H9 (cell line): ENCODE measurements at regions not wholly inside any gene's neighbourhood (a gene's known extent, or its start where the extent isn't known, plus 50 kb on each side); places are given as distances from the start of the nearest gene placed in this dataset.

Source experiments
- DNase-seq: peaks from one replicate; pipeline ENCODE4 v3.0.0-alpha.2; 2017
- H2AFZ ChIP-seq: one replicate; pipeline ENCODE4 v1.6.1; 2013; ENCODE audit warnings: mild to moderate bottlenecking, low read length, control low read depth, moderate library complexity
- H2AK5ac ChIP-seq: 2 replicates; pipeline ENCODE4 v1.6.1; 2013; ENCODE audit warnings: low read length, control low read depth, mixed read lengths; ENCODE audit not compliant: insufficient read length
- H2BK120ac ChIP-seq: one replicate; pipeline ENCODE4 v1.6.1; 2013; ENCODE audit warnings: low read depth, mild to moderate bottlenecking, low read length, control low read depth, inconsistent platforms; ENCODE audit not compliant: poor library complexity, severe bottlenecking
- H2BK12ac ChIP-seq: 2 replicates; pipeline ENCODE4 v1.6.1; 2013; ENCODE audit warnings: low read length, control low read depth, mixed read lengths, low read depth; ENCODE audit not compliant: insufficient read length
- H2BK15ac ChIP-seq: 2 replicates; pipeline ENCODE4 v1.6.1; 2013; ENCODE audit warnings: low read depth, low read length, control low read depth
- H2BK20ac ChIP-seq: one replicate; pipeline ENCODE4 v1.6.1; 2013; ENCODE audit warnings: low read depth, mild to moderate bottlenecking, low read length, control low read depth, inconsistent platforms; ENCODE audit not compliant: poor library complexity, severe bottlenecking
- H2BK5ac ChIP-seq: 2 replicates; pipeline ENCODE4 v1.6.1; 2013; ENCODE audit warnings: low read length, control low read depth, mixed read lengths; ENCODE audit not compliant: insufficient read length
- H3K14ac ChIP-seq: 2 replicates; pipeline ENCODE4 v1.6.1; 2013; ENCODE audit warnings: low read length, control low read depth; ENCODE audit not compliant: insufficient read depth
- H3K18ac ChIP-seq: 2 replicates; pipeline ENCODE4 v1.6.1; 2013; ENCODE audit warnings: low read depth, mild to moderate bottlenecking, mixed read lengths, low read length, control low read depth; ENCODE audit not compliant: insufficient read length
- H3K23ac ChIP-seq: 2 replicates; pipeline ENCODE4 v1.6.1; 2013; ENCODE audit warnings: low read length, control low read depth, mixed read lengths, low read depth; ENCODE audit not compliant: insufficient read length
- H3K23me2 ChIP-seq: 2 replicates; pipeline ENCODE4 v1.6.1; 2013; ENCODE audit warnings: low read depth, mild to moderate bottlenecking, mixed read lengths, low read length, control low read depth; ENCODE audit not compliant: insufficient read length, poor library complexity, severe bottlenecking
- H3K27ac ChIP-seq: 2 replicates; pipeline ENCODE4 v1.5.1; 2013; ENCODE audit warnings: low read length, control low read depth, mixed read lengths, low read depth; ENCODE audit not compliant: insufficient read length
- H3K27me3 ChIP-seq: 2 replicates; pipeline ENCODE4 v1.6.1; 2013; ENCODE audit warnings: low read length, control low read depth, inconsistent platforms; ENCODE audit not compliant: insufficient read depth
- H3K4ac ChIP-seq: 2 replicates; pipeline ENCODE4 v1.6.1; 2013; ENCODE audit warnings: low read depth, mild to moderate bottlenecking, control low read depth, inconsistent platforms, low read length, moderate library complexity
- H3K4me1 ChIP-seq: 2 replicates; pipeline ENCODE4 v1.6.1; 2013; ENCODE audit warnings: low read length, control low read depth, inconsistent platforms; ENCODE audit not compliant: insufficient read depth
- H3K4me2 ChIP-seq: 2 replicates; pipeline ENCODE4 v1.6.1; 2013; ENCODE audit warnings: low read length, control low read depth, mixed read lengths; ENCODE audit not compliant: insufficient read length, insufficient read depth
- H3K56ac ChIP-seq: 2 replicates; pipeline ENCODE4 v1.6.1; 2013; ENCODE audit warnings: low read depth, mild to moderate bottlenecking, mixed read lengths, low read length, control low read depth; ENCODE audit not compliant: insufficient read length
- H3K79me1 ChIP-seq: 2 replicates; pipeline ENCODE4 v1.6.1; 2013; ENCODE audit warnings: low read depth, mild to moderate bottlenecking, moderate library complexity, low read length, control low read depth, inconsistent platforms; ENCODE audit not compliant: insufficient read depth, poor library complexity, severe bottlenecking
- H3K79me2 ChIP-seq: 2 replicates; pipeline ENCODE4 v1.6.1; 2013; ENCODE audit warnings: low read length, control low read depth, inconsistent platforms; ENCODE audit not compliant: insufficient read depth
- H3K9ac ChIP-seq: 2 replicates; pipeline ENCODE4 v1.6.1; 2013; ENCODE audit warnings: low read length, control low read depth, mixed read lengths; ENCODE audit not compliant: insufficient read length; ENCODE audit errors: extremely low read depth
- H3K9me3 ChIP-seq: one replicate; pipeline ENCODE4 v1.6.1; 2013; ENCODE audit warnings: low read depth, low read length, inconsistent platforms; ENCODE audit not compliant: control insufficient read depth
- H3T11ph ChIP-seq: one replicate; pipeline ENCODE4 v1.6.1; 2013; ENCODE audit warnings: mild to moderate bottlenecking, low read length, control low read depth, inconsistent platforms
- H4K20me1 ChIP-seq: one replicate; pipeline ENCODE4 v1.6.1; 2013; ENCODE audit not compliant: control insufficient read depth, insufficient read length, insufficient read depth
- H4K5ac ChIP-seq: 2 replicates; pipeline ENCODE4 v1.6.1; 2013; ENCODE audit warnings: low read depth, mild to moderate bottlenecking, mixed read lengths, low read length, control low read depth; ENCODE audit not compliant: insufficient read length
- H4K8ac ChIP-seq: replicated peaks from 2 replicates; pipeline ENCODE4 v1.6.1; 2013; ENCODE audit warnings: low read length, control low read depth, mixed read lengths, low read depth; ENCODE audit not compliant: insufficient read length
- H4K91ac ChIP-seq: 2 replicates; pipeline ENCODE4 v1.6.1; 2013; ENCODE audit warnings: low read depth, mild to moderate bottlenecking, moderate library complexity, mixed read lengths, low read length, control low read depth; ENCODE audit not compliant: insufficient read length
- H3K27ac Mint-ChIP-seq, 3 experiments: 2 replicates in 2 of 3; 3 replicates in 1 of 3; pipeline ENCODE4 v1.8.0; 2020 to 2021; ENCODE audit warnings: mixed read lengths in 3 of 3, mild to moderate bottlenecking in 1 of 3, moderate library complexity in 1 of 3
- H3K27me3 Mint-ChIP-seq: 2 replicates; pipeline ENCODE4 v1.8.0; 2021; ENCODE audit warnings: low read depth, mild to moderate bottlenecking, moderate library complexity, mixed read lengths
- H3K36me3 Mint-ChIP-seq, 3 experiments: 2 replicates in 2 of 3; 3 replicates in 1 of 3; pipeline ENCODE4 v1.8.0; 2020 to 2021; ENCODE audit warnings: low read depth in 3 of 3, mixed read lengths in 3 of 3; ENCODE audit not compliant: insufficient read depth in 1 of 3
- H3K4me1 Mint-ChIP-seq, 2 experiments: 2 replicates each; pipeline ENCODE4 v1.8.0; 2020; ENCODE audit warnings: mixed read lengths in 2 of 2
- H3K4me3 Mint-ChIP-seq, 2 experiments: 2 replicates in 1 of 2; 3 replicates in 1 of 2; pipeline ENCODE4 v1.8.0; 2020 to 2021; ENCODE audit warnings: mild to moderate bottlenecking in 2 of 2, mixed read lengths in 2 of 2, moderate library complexity in 1 of 2
- H3K9me3 Mint-ChIP-seq, 2 experiments: 2 replicates in 1 of 2; 3 replicates in 1 of 2; pipeline ENCODE4 v1.8.0; 2020; ENCODE audit warnings: mild to moderate bottlenecking in 2 of 2, mixed read lengths in 2 of 2, moderate library complexity in 1 of 2
- TF ChIP-seq, protein P1 (sequence below): fragments of 200-600 bp; sonication (generic); conservative IDR thresholded peaks from 3 replicates; pipeline ENCODE4 v1.8.0; 2021; ENCODE audit warnings: antibody characterized with exemption, mild to moderate bottlenecking

DNA sequence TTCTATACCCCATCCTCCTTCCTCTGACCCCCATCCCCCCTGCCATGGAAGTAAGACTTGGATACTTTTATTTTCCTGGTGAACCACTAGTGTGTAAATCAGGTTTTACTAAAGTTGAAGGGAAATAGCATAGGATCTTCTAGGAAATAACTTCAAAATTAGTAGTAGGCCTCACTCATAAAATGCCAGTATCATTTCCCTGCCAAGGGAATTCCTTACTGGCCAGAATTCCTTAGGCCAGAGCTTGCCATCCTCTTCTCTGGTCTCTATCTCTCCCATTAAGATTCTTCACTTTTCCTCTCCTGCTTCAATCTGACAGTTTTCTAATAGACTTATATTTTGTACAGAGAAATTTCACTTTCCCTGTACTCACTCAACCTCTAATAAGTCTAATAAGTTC is 322.8 kb upstream of the TANK start:
- Histone ChIP-seq H3K27me3 (no peaks in the 10 kb centered on the region), H3K79me2 (no peaks in the 10 kb centered on the region), H2BK20ac (no peak overlapping the region), H2BK12ac (no peak overlapping the region), H3K9me3 (no peaks in the 10 kb centered on the region), H2AK5ac (no peak overlapping the region), H3T11ph (no peak overlapping the region), H3K9ac (no peak overlapping the region), H3K14ac (no peak overlapping the region), H2AFZ (no peak overlapping the region), H2BK5ac (no peak overlapping the region), H2BK15ac (no peak overlapping the region), H4K8ac (no peak overlapping the region), H4K5ac (no peak overlapping the region), H3K18ac (no peak overlapping the region), H3K23me2 (no peaks in the 10 kb centered on the region), H2BK120ac (no peak overlapping the region), H3K4me2 (no peak overlapping the region), H3K23ac (no peak overlapping the region), H3K79me1 (no peaks in the 10 kb centered on the region), H3K4me1 (no peaks in the 10 kb centered on the region), H4K91ac (no peak overlapping the region), H3K27ac (no peak overlapping the region), H4K20me1 (no peaks in the 10 kb centered on the region), H3K4ac (no peak overlapping the region), H3K56ac (no peak overlapping the region)
- Mint-ChIP-seq H3K27ac (no peak overlapping the region), H3K9me3 (0 out of 5 replicates have a peak, but pooled peaks cover 0 to 4% of the 10 kb centered on the region in 2 experiments), H3K4me3 (no peak overlapping the region), H3K4me1 (peaks cover 0 to 6% of the 10 kb centered on the region in 2 experiments; a peak in 1 of 4 replicates), H3K27me3 (no peaks in the 10 kb centered on the region), H3K36me3 (no peaks in the 10 kb centered on the region; a peak in 1 of 7 replicates)
- TF ChIP-seq, protein P1, sequence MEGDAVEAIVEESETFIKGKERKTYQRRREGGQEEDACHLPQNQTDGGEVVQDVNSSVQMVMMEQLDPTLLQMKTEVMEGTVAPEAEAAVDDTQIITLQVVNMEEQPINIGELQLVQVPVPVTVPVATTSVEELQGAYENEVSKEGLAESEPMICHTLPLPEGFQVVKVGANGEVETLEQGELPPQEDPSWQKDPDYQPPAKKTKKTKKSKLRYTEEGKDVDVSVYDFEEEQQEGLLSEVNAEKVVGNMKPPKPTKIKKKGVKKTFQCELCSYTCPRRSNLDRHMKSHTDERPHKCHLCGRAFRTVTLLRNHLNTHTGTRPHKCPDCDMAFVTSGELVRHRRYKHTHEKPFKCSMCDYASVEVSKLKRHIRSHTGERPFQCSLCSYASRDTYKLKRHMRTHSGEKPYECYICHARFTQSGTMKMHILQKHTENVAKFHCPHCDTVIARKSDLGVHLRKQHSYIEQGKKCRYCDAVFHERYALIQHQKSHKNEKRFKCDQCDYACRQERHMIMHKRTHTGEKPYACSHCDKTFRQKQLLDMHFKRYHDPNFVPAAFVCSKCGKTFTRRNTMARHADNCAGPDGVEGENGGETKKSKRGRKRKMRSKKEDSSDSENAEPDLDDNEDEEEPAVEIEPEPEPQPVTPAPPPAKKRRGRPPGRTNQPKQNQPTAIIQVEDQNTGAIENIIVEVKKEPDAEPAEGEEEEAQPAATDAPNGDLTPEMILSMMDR, result no peak
- no peak for DNase-seq
